SH-SY5Y (cell line): ENCODE measurements at regions not wholly inside any gene's neighbourhood (a gene's known extent, or its start where the extent isn't known, plus 50 kb on each side); places are given as distances from the start of the nearest gene placed in this dataset.

Experiments used
- GATA2 ChIP-seq: IDR thresholded peaks from 2 replicates; pipeline ENCODE4 v1.6.1; 2011; ENCODE audit warnings: mild to moderate bottlenecking, low read depth, low read length
- GATA3 ChIP-seq: IDR thresholded peaks from 2 replicates; pipeline ENCODE4 v1.6.1; 2011; ENCODE audit warnings: low read depth, mild to moderate bottlenecking, low read length, moderate library complexity

GRCh38 chr4:57465321-57466056 lies 355.3 kb upstream of the IGFBP7 start:
- TF ChIP-seq GATA2: no peak
- TF ChIP-seq GATA3: no peak

- TF ChIP-seq GATA2 (no peak), GATA3 (no peak)
These were observed 352.7 kb upstream of the IGFBP7 start for GRCh38 chr4:57462843-57463242.

GRCh38 chr4:57460967-57461366 lies 350.8 kb upstream of the IGFBP7 start:
- TF ChIP-seq GATA3: no peak
- no peak for TF ChIP-seq GATA2

GRCh38 chr4:57448901-57449300 lies 338.7 kb upstream of the IGFBP7 start:
- TF ChIP-seq GATA2 (no peak), GATA3 (no peak)

- TF ChIP-seq GATA2 (no peak), GATA3 (no peak)
These were observed 338.3 kb upstream of the IGFBP7 start for GRCh38 chr4:57448452-57448851.

GRCh38 chr4:57446266-57446665 lies 336.1 kb upstream of the IGFBP7 start:
- TF ChIP-seq GATA3 (no peak), GATA2 (no peak)

- TF ChIP-seq GATA2: no peak
- no peak for TF ChIP-seq GATA3
These were observed 335.5 kb upstream of the IGFBP7 start for GRCh38 chr4:57445686-57446085.

- TF ChIP-seq GATA2 (no peak), GATA3 (no peak)
These were observed 334.5 kb upstream of the IGFBP7 start for GRCh38 chr4:57444671-57445070.

GRCh38 chr4:57443787-57444186 lies 333.6 kb upstream of the IGFBP7 start:
- no peak for TF ChIP-seq GATA2
- no peak for TF ChIP-seq GATA3

- TF ChIP-seq GATA3: no peak
- no peak for TF ChIP-seq GATA2
These were observed 333.1 kb upstream of the IGFBP7 start for GRCh38 chr4:57443308-57443707.

GRCh38 chr4:57442831-57443291 lies 332.7 kb upstream of the IGFBP7 start:
- TF ChIP-seq GATA2: no peak
- TF ChIP-seq GATA3: no peak

GRCh38 chr4:57442241-57442640 lies 332.1 kb upstream of the IGFBP7 start:
- TF ChIP-seq GATA3: no peak

- TF ChIP-seq GATA3: no peak
- TF ChIP-seq GATA2: no peak
These were observed 327.5 kb upstream of the IGFBP7 start for GRCh38 chr4:57437649-57438048.

GRCh38 chr4:57435300-57435699 lies 325.1 kb upstream of the IGFBP7 start:
- TF ChIP-seq GATA3 (no peak), GATA2 (no peak)

GRCh38 chr4:57430726-57431125 lies 320.5 kb upstream of the IGFBP7 start:
- no peak for TF ChIP-seq GATA3
- no peak for TF ChIP-seq GATA2

- TF ChIP-seq GATA2: no peak
- no peak for TF ChIP-seq GATA3
These were observed 316.7 kb upstream of the IGFBP7 start for GRCh38 chr4:57426779-57427395.
